ENCODE measurements at regions not wholly inside any gene's neighbourhood (a gene's known extent, or its start where the extent isn't known, plus 50 kb on each side); places are given as distances from the start of the nearest gene placed in this dataset.
"Not testable (repeated sequence)": the region's sequence is repeated elsewhere in the genome, so short reads cannot be mapped to it uniquely, and the experiment has no call there.

GRCh38 chr13:63444225-63444624 is 2028.6 kb upstream of the PCDH20 start:
- not testable (repeated sequence) for H3K27me3 ChIP-seq (ENCODE audit: insufficient read depth, low read length); H3K27ac ChIP-seq (ENCODE audit: low read depth, low read length); H3K4me1 ChIP-seq (ENCODE audit: control insufficient read depth, insufficient read depth, low read length, unreplicated experiment); H2AFZ ChIP-seq (ENCODE audit: low read length, unreplicated experiment); H3K4me3 ChIP-seq (ENCODE audit: low read depth, low read length); H3K79me2 ChIP-seq (ENCODE audit: control insufficient read depth, insufficient read depth, low read length, unreplicated experiment); H3K36me3 ChIP-seq (ENCODE audit: insufficient read depth, low read length)

DNA sequence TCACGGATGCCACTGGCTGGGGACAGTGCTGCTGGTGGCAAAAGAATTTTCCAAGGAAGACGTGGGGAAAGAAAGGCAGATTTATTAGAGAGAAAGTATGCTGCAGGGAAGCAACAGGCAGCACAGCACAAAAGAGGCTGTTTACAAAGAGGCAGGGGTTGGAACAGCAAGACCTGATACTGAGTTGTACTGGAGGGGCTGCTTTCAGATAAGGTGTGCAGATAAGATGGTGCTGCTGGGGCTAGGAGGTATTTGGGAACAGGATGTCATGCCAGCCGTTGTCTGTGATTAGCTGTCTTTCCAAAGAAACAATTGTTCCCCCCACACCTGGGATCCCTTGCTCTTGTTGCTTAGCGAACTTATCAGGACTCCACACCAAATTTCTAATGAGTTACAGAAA is 2023.3 kb upstream of the PCDH20 start:
- H3K4me3 ChIP-seq (ENCODE audit: low read depth, low read length), result no peak overlapping the region
- peaks cover 18% of the 10 kb centered on the region for H3K4me1 ChIP-seq (ENCODE audit: control insufficient read depth, insufficient read depth, low read length, unreplicated experiment)
- no peak overlapping the region for H2AFZ ChIP-seq (ENCODE audit: low read length, unreplicated experiment)
- no peak overlapping the region for H3K27ac ChIP-seq (ENCODE audit: low read depth, low read length)
- H3K27me3 ChIP-seq (ENCODE audit: insufficient read depth, low read length), result no peaks in the 10 kb centered on the region
- no peaks in the 10 kb centered on the region for H3K79me2 ChIP-seq (ENCODE audit: control insufficient read depth, insufficient read depth, low read length, unreplicated experiment)
- no peaks in the 10 kb centered on the region for H3K36me3 ChIP-seq (ENCODE audit: insufficient read depth, low read length)

GRCh38 chr13:63436325-63436668 is 2020.6 kb upstream of the PCDH20 start:
- Histone ChIP-seq H3K4me3 (ENCODE audit: low read depth, low read length) (no peak overlapping the region), H3K79me2 (ENCODE audit: control insufficient read depth, insufficient read depth, low read length, unreplicated experiment) (no peaks in the 10 kb centered on the region), H3K27me3 (ENCODE audit: insufficient read depth, low read length) (no peaks in the 10 kb centered on the region), H3K4me1 (ENCODE audit: control insufficient read depth, insufficient read depth, low read length, unreplicated experiment) (peaks cover 31% of the 10 kb centered on the region), H2AFZ (ENCODE audit: low read length, unreplicated experiment) (peak overlapping the region; percentile 65), H3K36me3 (ENCODE audit: insufficient read depth, low read length) (no peaks in the 10 kb centered on the region), H3K27ac (ENCODE audit: low read depth, low read length) (peak overlapping the region; percentile 97)

GRCh38 chr13:63435667-63436324 is 2020.1 kb upstream of the PCDH20 start:
- Histone ChIP-seq H3K36me3 (ENCODE audit: insufficient read depth, low read length) (no peaks in the 10 kb centered on the region), H3K79me2 (ENCODE audit: control insufficient read depth, insufficient read depth, low read length, unreplicated experiment) (no peaks in the 10 kb centered on the region), H3K27me3 (ENCODE audit: insufficient read depth, low read length) (no peaks in the 10 kb centered on the region), H3K4me3 (ENCODE audit: low read depth, low read length) (no peak overlapping the region), H3K27ac (ENCODE audit: low read depth, low read length) (peak overlapping the region; percentile 97), H3K4me1 (ENCODE audit: control insufficient read depth, insufficient read depth, low read length, unreplicated experiment) (peaks cover 31% of the 10 kb centered on the region), H2AFZ (ENCODE audit: low read length, unreplicated experiment) (peak overlapping the region; percentile 65)

- peaks cover 31% of the 10 kb centered on the region for H3K4me1 ChIP-seq (ENCODE audit: control insufficient read depth, insufficient read depth, low read length, unreplicated experiment)
- H2AFZ ChIP-seq (ENCODE audit: low read length, unreplicated experiment), result no peak overlapping the region
- no peak overlapping the region for H3K4me3 ChIP-seq (ENCODE audit: low read depth, low read length)
Measured at GRCh38 chr13:63433546-63434150, 2018.0 kb upstream of the PCDH20 start.

DNA sequence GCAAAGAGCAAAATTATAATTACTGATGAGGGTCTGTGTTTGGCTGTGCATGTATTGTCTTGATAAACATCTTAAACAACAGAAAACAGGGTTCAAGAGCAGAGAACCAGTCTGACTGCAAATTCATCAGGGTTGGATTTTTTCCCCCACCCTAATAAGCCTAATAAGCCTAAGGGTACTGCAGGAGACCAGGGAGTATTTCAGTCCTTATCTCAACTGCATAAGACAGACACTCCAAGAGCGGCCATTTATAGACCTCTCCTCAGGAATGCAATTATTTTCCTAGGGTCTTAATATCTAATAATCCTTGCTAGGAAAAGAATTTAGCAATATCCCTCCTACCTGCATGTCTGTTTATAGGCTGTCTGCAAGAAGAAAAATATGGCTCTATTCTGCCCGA is 2011.5 kb upstream of the PCDH20 start:
- Histone ChIP-seq H3K27me3 (ENCODE audit: insufficient read depth, low read length) (no peaks in the 10 kb centered on the region), H3K36me3 (ENCODE audit: insufficient read depth, low read length) (no peaks in the 10 kb centered on the region), H2AFZ (ENCODE audit: low read length, unreplicated experiment) (no peak overlapping the region), H3K79me2 (ENCODE audit: control insufficient read depth, insufficient read depth, low read length, unreplicated experiment) (no peaks in the 10 kb centered on the region), H3K27ac (ENCODE audit: low read depth, low read length) (no peak overlapping the region), H3K4me3 (ENCODE audit: low read depth, low read length) (no peak overlapping the region), H3K4me1 (ENCODE audit: control insufficient read depth, insufficient read depth, low read length, unreplicated experiment) (no peaks in the 10 kb centered on the region)

More at GRCh38 chr13:63433546-63434150, 2018.0 kb upstream of the PCDH20 start:
- Histone ChIP-seq H3K36me3 (ENCODE audit: insufficient read depth, low read length) (no peaks in the 10 kb centered on the region), H3K27me3 (ENCODE audit: insufficient read depth, low read length) (no peaks in the 10 kb centered on the region), H3K27ac (ENCODE audit: low read depth, low read length) (peak overlapping the region; percentile 88), H3K79me2 (ENCODE audit: control insufficient read depth, insufficient read depth, low read length, unreplicated experiment) (no peaks in the 10 kb centered on the region)

GRCh38 chr13:63425131-63425530 is 2009.5 kb upstream of the PCDH20 start:
- no peaks in the 10 kb centered on the region for H3K36me3 ChIP-seq (ENCODE audit: insufficient read depth, low read length)
- no peaks in the 10 kb centered on the region for H3K4me1 ChIP-seq (ENCODE audit: control insufficient read depth, insufficient read depth, low read length, unreplicated experiment)
- H3K4me3 ChIP-seq (ENCODE audit: low read depth, low read length), result no peak overlapping the region
- no peak overlapping the region for H2AFZ ChIP-seq (ENCODE audit: low read length, unreplicated experiment)
- H3K27ac ChIP-seq (ENCODE audit: low read depth, low read length), result no peak overlapping the region
- no peaks in the 10 kb centered on the region for H3K79me2 ChIP-seq (ENCODE audit: control insufficient read depth, insufficient read depth, low read length, unreplicated experiment)
- H3K27me3 ChIP-seq (ENCODE audit: insufficient read depth, low read length), result no peaks in the 10 kb centered on the region

- no peaks in the 10 kb centered on the region for H3K79me2 ChIP-seq (ENCODE audit: control insufficient read depth, insufficient read depth, low read length, unreplicated experiment)
- H3K4me3 ChIP-seq (ENCODE audit: low read depth, low read length), result no peak overlapping the region
- H3K4me1 ChIP-seq (ENCODE audit: control insufficient read depth, insufficient read depth, low read length, unreplicated experiment), result no peaks in the 10 kb centered on the region
- no peaks in the 10 kb centered on the region for H3K36me3 ChIP-seq (ENCODE audit: insufficient read depth, low read length)
- H3K27me3 ChIP-seq (ENCODE audit: insufficient read depth, low read length), result no peaks in the 10 kb centered on the region
- H2AFZ ChIP-seq (ENCODE audit: low read length, unreplicated experiment), result no peak overlapping the region
- no peak overlapping the region for H3K27ac ChIP-seq (ENCODE audit: low read depth, low read length)
Measured at GRCh38 chr13:63421123-63421522, 2005.5 kb upstream of the PCDH20 start.

GRCh38 chr13:63420685-63421084 is 2005.0 kb upstream of the PCDH20 start:
- H2AFZ ChIP-seq (ENCODE audit: low read length, unreplicated experiment), result no peak overlapping the region
- H3K4me3 ChIP-seq (ENCODE audit: low read depth, low read length), result no peak overlapping the region
- no peaks in the 10 kb centered on the region for H3K36me3 ChIP-seq (ENCODE audit: insufficient read depth, low read length)
- H3K4me1 ChIP-seq (ENCODE audit: control insufficient read depth, insufficient read depth, low read length, unreplicated experiment), result no peaks in the 10 kb centered on the region
- H3K27me3 ChIP-seq (ENCODE audit: insufficient read depth, low read length), result no peaks in the 10 kb centered on the region
- no peaks in the 10 kb centered on the region for H3K79me2 ChIP-seq (ENCODE audit: control insufficient read depth, insufficient read depth, low read length, unreplicated experiment)
- H3K27ac ChIP-seq (ENCODE audit: low read depth, low read length), result no peak overlapping the region

- H3K4me1 ChIP-seq (ENCODE audit: control insufficient read depth, insufficient read depth, low read length, unreplicated experiment), result no peaks in the 10 kb centered on the region
- no peak overlapping the region for H2AFZ ChIP-seq (ENCODE audit: low read length, unreplicated experiment)
Measured at GRCh38 chr13:63414247-63414646, 1998.6 kb upstream of the PCDH20 start.

GRCh38 chr13:63409791-63410351 is 1994.2 kb upstream of the PCDH20 start:
- no peaks in the 10 kb centered on the region for H3K4me1 ChIP-seq (ENCODE audit: control insufficient read depth, insufficient read depth, low read length, unreplicated experiment)
- no peaks in the 10 kb centered on the region for H3K79me2 ChIP-seq (ENCODE audit: control insufficient read depth, insufficient read depth, low read length, unreplicated experiment)
- H3K36me3 ChIP-seq (ENCODE audit: insufficient read depth, low read length), result no peaks in the 10 kb centered on the region
- no peak overlapping the region for H3K4me3 ChIP-seq (ENCODE audit: low read depth, low read length)
- no peaks in the 10 kb centered on the region for H3K27me3 ChIP-seq (ENCODE audit: insufficient read depth, low read length)
- H3K27ac ChIP-seq (ENCODE audit: low read depth, low read length), result no peak overlapping the region
- no peak overlapping the region for H2AFZ ChIP-seq (ENCODE audit: low read length, unreplicated experiment)

More at GRCh38 chr13:63414247-63414646, 1998.6 kb upstream of the PCDH20 start:
- Histone ChIP-seq H3K79me2 (ENCODE audit: control insufficient read depth, insufficient read depth, low read length, unreplicated experiment) (no peaks in the 10 kb centered on the region), H3K36me3 (ENCODE audit: insufficient read depth, low read length) (no peaks in the 10 kb centered on the region), H3K27me3 (ENCODE audit: insufficient read depth, low read length) (no peaks in the 10 kb centered on the region), H3K27ac (ENCODE audit: low read depth, low read length) (no peak overlapping the region), H3K4me3 (ENCODE audit: low read depth, low read length) (no peak overlapping the region)

All from ACC112 (cell line).